SU-DHL-6 (cell line): ENCODE measurements at regions not wholly inside any gene's neighbourhood (a gene's known extent, or its start where the extent isn't known, plus 50 kb on each side); places are given as distances from the start of the nearest gene placed in this dataset.

Experiments
- H2AFZ ChIP-seq: fragments of 200-600 bp; sonication (generic); 2 replicates; pipeline ENCODE4 v1.6.1; 2014; ENCODE audit warnings: low read depth, mild to moderate bottlenecking, moderate library complexity, mixed read lengths, antibody characterized with exemption, low read length; ENCODE audit not compliant: severe bottlenecking
- H3F3A ChIP-seq: fragments of 200-600 bp; shearing (Covaris generic); 2 replicates; pipeline ENCODE4 v1.6.0; 2016; ENCODE audit warnings: antibody characterized with exemption, mild to moderate bottlenecking; ENCODE audit not compliant: insufficient read depth
- H3K27ac ChIP-seq: fragments of 200-600 bp; sonication (generic); 2 replicates; pipeline ENCODE4 v1.5.1; 2016; ENCODE audit warnings: low read depth, mild to moderate bottlenecking, low read length, moderate library complexity, mixed read lengths
- H3K27me3 ChIP-seq: fragments of 200-600 bp; sonication (generic), shearing (Covaris generic); 2 replicates; pipeline ENCODE4 v1.6.0; 2014; ENCODE audit warnings: mild to moderate bottlenecking, low read length
- H3K36me3 ChIP-seq: fragments of 200-600 bp; sonication (generic); 2 replicates; pipeline ENCODE4 v1.6.1; 2014; ENCODE audit warnings: mild to moderate bottlenecking, low read length, mixed read lengths
- H3K4me2 ChIP-seq: fragments of 300-600, 200-600 bp; shearing (Covaris generic), sonication (generic); 2 replicates; pipeline ENCODE4 v1.6.0; 2014; ENCODE audit warnings: low read length, low read depth, mild to moderate bottlenecking; ENCODE audit not compliant: poor library complexity, severe bottlenecking
- H3K4me3 ChIP-seq: fragments of 200-600 bp; sonication (generic); 2 replicates; pipeline ENCODE4 v1.5.1; 2014; ENCODE audit warnings: antibody characterized with exemption, low read length, mild to moderate bottlenecking, mixed read lengths; ENCODE audit not compliant: insufficient read depth, poor library complexity, severe bottlenecking
- H3K79me2 ChIP-seq: fragments of 200-600 bp; sonication (generic); 2 replicates; pipeline ENCODE4 v1.6.1; 2014; ENCODE audit warnings: mild to moderate bottlenecking, low read length, moderate library complexity; ENCODE audit not compliant: insufficient read depth
- H3K9ac ChIP-seq: fragments of 200-600 bp; sonication (generic); 2 replicates; pipeline ENCODE4 v1.7.0; 2014; ENCODE audit warnings: mild to moderate bottlenecking, low read length
- H3K9me2 ChIP-seq: fragments of 200-600 bp; sonication (generic); replicated peaks from 2 replicates; pipeline ENCODE4 v1.6.1; 2014; ENCODE audit warnings: low read length; ENCODE audit not compliant: insufficient read depth
- H3K9me3 ChIP-seq: fragments of 200-600 bp; sonication (generic); 2 replicates; pipeline ENCODE4 v1.6.1; 2014; ENCODE audit warnings: low read length, mixed read lengths; ENCODE audit not compliant: insufficient read depth
- H4K20me1 ChIP-seq: fragments of 200-600 bp; sonication (generic); 2 replicates; pipeline ENCODE4 v1.6.1; 2014; ENCODE audit warnings: low read depth, mild to moderate bottlenecking, antibody characterized with exemption, low read length, moderate library complexity, mixed read lengths
- EZH2phosphoT487 ChIP-seq: fragments of 200-600 bp; sonication (generic), shearing (Covaris generic); conservative IDR thresholded peaks from 2 replicates; pipeline ENCODE4 v1.6.1; 2018; ENCODE audit warnings: mild to moderate bottlenecking, antibody characterized with exemption, low read length, moderate library complexity, mixed read lengths
- TF ChIP-seq, protein P1 (sequence below): fragments of 200-600 bp; sonication (generic); IDR thresholded peaks from one replicate; pipeline ENCODE4 v1.5.1; 2017; ENCODE audit warnings: antibody characterized with exemption, mild to moderate bottlenecking, low read length, moderate library complexity; ENCODE audit not compliant: insufficient read depth, poor library complexity, severe bottlenecking

DNA sequence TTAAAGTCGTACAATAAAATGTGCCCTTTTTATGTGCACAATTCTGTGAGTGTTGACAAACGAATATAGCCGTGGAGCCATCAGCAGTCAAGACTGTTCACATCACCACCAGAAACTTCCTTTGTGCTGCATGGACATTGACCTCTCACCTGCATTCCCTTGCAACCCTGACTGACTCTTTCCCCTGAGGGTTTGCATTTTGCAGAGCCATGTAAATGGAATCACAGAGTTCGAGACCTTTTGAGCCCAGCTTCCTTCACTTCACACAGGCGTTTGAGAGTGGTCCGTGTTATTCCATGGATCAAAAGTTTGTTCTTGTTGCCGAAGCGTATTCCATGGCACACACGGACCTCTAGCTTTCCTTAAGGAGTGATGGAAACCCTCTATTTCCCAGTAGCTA lies 328.2 kb downstream of the DRD1 start:
- H3K79me2 ChIP-seq, result no peaks in the 10 kb centered on the region
- no peak overlapping the region for H3K27ac ChIP-seq
- no peaks in the 10 kb centered on the region for H3K9me3 ChIP-seq
- H3K36me3 ChIP-seq, result no peaks in the 10 kb centered on the region
- H2AFZ ChIP-seq, result no peak overlapping the region
- TF ChIP-seq, protein P1, sequence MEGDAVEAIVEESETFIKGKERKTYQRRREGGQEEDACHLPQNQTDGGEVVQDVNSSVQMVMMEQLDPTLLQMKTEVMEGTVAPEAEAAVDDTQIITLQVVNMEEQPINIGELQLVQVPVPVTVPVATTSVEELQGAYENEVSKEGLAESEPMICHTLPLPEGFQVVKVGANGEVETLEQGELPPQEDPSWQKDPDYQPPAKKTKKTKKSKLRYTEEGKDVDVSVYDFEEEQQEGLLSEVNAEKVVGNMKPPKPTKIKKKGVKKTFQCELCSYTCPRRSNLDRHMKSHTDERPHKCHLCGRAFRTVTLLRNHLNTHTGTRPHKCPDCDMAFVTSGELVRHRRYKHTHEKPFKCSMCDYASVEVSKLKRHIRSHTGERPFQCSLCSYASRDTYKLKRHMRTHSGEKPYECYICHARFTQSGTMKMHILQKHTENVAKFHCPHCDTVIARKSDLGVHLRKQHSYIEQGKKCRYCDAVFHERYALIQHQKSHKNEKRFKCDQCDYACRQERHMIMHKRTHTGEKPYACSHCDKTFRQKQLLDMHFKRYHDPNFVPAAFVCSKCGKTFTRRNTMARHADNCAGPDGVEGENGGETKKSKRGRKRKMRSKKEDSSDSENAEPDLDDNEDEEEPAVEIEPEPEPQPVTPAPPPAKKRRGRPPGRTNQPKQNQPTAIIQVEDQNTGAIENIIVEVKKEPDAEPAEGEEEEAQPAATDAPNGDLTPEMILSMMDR, result no peak
- no peak for TF ChIP-seq EZH2phosphoT487
- H3K4me3 ChIP-seq, result no peak overlapping the region
- H3F3A ChIP-seq, result no peaks in the 10 kb centered on the region
- no peaks in the 10 kb centered on the region for H3K27me3 ChIP-seq
- H3K9ac ChIP-seq, result no peak overlapping the region
- H3K4me2 ChIP-seq, result no peak overlapping the region
- no peaks in the 10 kb centered on the region for H3K9me2 ChIP-seq
- H4K20me1 ChIP-seq, result no peaks in the 10 kb centered on the region

DNA sequence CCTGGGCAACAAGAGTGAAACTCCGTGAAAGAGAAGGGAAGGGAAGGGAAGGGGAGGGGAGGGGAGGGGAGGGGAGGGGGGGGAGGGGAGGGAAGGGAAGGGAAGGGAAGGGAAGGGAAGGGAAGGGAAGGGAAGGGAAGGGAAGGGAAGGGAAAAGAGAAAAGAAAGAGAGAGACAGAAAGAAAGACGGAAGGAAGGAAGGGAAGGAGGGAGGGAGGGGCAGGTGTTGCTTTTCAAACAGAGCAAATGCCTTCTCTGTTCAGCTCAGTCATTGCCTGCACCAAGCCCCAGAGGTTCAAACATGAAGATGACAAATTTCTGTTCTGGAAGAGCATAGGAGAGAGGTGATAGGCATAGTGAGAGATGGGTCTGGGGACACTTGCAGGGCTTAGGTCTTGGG lies 330.0 kb downstream of the DRD1 start:
- H3K9me3 ChIP-seq, result peaks cover 5% of the 10 kb centered on the region; the same call in 1 of the 2 replicates
- H3K27me3 ChIP-seq, result no peaks in the 10 kb centered on the region
- no peak overlapping the region for H3K27ac ChIP-seq
- TF ChIP-seq, protein P1, result no peak
- no peak for TF ChIP-seq EZH2phosphoT487
- H3K79me2 ChIP-seq, result no peaks in the 10 kb centered on the region
- H4K20me1 ChIP-seq, result no peaks in the 10 kb centered on the region
- no peak overlapping the region for H3K4me3 ChIP-seq
- H3K9ac ChIP-seq, result no peak overlapping the region
- H3K9me2 ChIP-seq, result no peaks in the 10 kb centered on the region
- no peaks in the 10 kb centered on the region for H3F3A ChIP-seq
- no peak overlapping the region for H2AFZ ChIP-seq
- no peak overlapping the region for H3K4me2 ChIP-seq
- H3K36me3 ChIP-seq, result no peaks in the 10 kb centered on the region

DNA sequence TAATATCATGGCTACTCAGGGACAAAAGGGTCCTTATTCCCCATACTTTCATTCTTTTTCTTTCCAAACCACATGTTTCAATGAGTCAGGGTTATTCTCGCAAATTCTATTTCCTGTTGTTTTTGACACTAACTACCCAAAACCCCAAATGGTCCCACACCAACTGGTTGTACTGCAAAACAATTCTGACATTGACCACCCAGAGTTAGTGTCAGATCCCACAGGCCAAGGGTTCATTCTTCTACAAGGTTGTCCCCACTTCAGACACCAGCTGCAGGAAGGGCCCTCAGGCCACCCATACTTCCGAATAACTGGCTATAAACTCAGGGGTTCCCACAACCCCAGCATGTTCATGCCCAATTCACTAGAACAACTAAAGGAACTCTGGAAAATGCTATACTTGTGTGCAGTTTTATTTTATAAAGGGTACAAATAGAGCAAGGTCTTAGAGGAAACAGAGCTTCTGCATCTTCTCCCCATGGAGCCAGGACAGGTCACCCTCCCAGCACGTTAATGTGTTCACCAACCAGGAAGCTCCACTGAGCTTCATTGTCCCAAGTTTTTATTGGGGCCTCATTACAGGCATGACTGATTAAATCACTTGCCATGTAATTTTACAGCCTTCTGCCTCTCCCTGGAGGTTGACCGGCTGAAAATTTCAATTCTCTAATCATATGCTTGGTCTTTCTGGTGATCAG lies 334.8 kb downstream of the DRD1 start:
- TF ChIP-seq, protein P1, result no peak
- no peak for TF ChIP-seq EZH2phosphoT487
- H3K27me3 ChIP-seq, result no peaks in the 10 kb centered on the region
- no peak overlapping the region for H3K4me2 ChIP-seq
- H3K79me2 ChIP-seq, result no peaks in the 10 kb centered on the region
- H3K27ac ChIP-seq, result no peak overlapping the region
- H3K9me2 ChIP-seq, result no peaks in the 10 kb centered on the region
- H3K4me3 ChIP-seq, result no peak overlapping the region
- H3K9me3 ChIP-seq, result peaks cover 5% of the 10 kb centered on the region; the same call in 1 of the 2 replicates
- H4K20me1 ChIP-seq, result no peaks in the 10 kb centered on the region
- H3F3A ChIP-seq, result no peaks in the 10 kb centered on the region
- H3K9ac ChIP-seq, result no peak overlapping the region
- no peaks in the 10 kb centered on the region for H3K36me3 ChIP-seq
- no peak overlapping the region for H2AFZ ChIP-seq
